ENCODE measurements at regions not wholly inside any gene's neighbourhood (a gene's known extent, or its start where the extent isn't known, plus 50 kb on each side); places are given as distances from the start of the nearest gene placed in this dataset.

GRCh38 chr4:114399105-114399504 is 199.5 kb upstream of the UGT8 start:
- TF ChIP-seq, protein P1, sequence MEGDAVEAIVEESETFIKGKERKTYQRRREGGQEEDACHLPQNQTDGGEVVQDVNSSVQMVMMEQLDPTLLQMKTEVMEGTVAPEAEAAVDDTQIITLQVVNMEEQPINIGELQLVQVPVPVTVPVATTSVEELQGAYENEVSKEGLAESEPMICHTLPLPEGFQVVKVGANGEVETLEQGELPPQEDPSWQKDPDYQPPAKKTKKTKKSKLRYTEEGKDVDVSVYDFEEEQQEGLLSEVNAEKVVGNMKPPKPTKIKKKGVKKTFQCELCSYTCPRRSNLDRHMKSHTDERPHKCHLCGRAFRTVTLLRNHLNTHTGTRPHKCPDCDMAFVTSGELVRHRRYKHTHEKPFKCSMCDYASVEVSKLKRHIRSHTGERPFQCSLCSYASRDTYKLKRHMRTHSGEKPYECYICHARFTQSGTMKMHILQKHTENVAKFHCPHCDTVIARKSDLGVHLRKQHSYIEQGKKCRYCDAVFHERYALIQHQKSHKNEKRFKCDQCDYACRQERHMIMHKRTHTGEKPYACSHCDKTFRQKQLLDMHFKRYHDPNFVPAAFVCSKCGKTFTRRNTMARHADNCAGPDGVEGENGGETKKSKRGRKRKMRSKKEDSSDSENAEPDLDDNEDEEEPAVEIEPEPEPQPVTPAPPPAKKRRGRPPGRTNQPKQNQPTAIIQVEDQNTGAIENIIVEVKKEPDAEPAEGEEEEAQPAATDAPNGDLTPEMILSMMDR (IDR thresholded peaks at IDR 0.05): no peak
- no peak for TF ChIP-seq EZH2 (IDR thresholded peaks at IDR 0.05; ENCODE audit: borderline replicate concordance, insufficient read depth, low read depth, low read length, poor library complexity, severe bottlenecking)
